UCSD-AML1 (cell line): ENCODE measurements at regions not wholly inside any gene's neighbourhood (a gene's known extent, or its start where the extent isn't known, plus 50 kb on each side); places are given as distances from the start of the nearest gene placed in this dataset.
"Not testable (repeated sequence)": the region's sequence is repeated elsewhere in the genome, so short reads cannot be mapped to it uniquely, and the experiment has no call there.

ENCODE experiments used
- DNase-seq: peaks from one replicate; lab custom pipeline; 2025; ENCODE audit not compliant: unreplicated experiment; lab: John Stamatoyannopoulos, UW

- DNase-seq, result no peak
These were observed 63.4 kb upstream of the NAMPT start for GRCh38 chr7:106348231-106348630.

GRCh38 chr7:106347229-106347833 lies 62.5 kb upstream of the NAMPT start:
- no peak for DNase-seq

- DNase-seq, result no peak
These were observed 62.0 kb upstream of the NAMPT start for GRCh38 chr7:106346678-106347217.

- no peak for DNase-seq
These were observed 61.4 kb upstream of the NAMPT start for GRCh38 chr7:106346167-106346677.

- DNase-seq, result no peak
These were observed 60.8 kb upstream of the NAMPT start for GRCh38 chr7:106345421-106346166.

- no peak for DNase-seq
These were observed 60.1 kb upstream of the NAMPT start for GRCh38 chr7:106344861-106345260.

- no peak for DNase-seq
These were observed 59.4 kb upstream of the NAMPT start for GRCh38 chr7:106344211-106344610.

- DNase-seq, result not testable (repeated sequence)
These were observed 57.3 kb upstream of the NAMPT start for GRCh38 chr7:106342049-106342448.

GRCh38 chr7:106340247-106340596 lies 55.4 kb upstream of the NAMPT start:
- not testable (repeated sequence) for DNase-seq

GRCh38 chr7:106339513-106340246 lies 54.9 kb upstream of the NAMPT start:
- no peak for DNase-seq

GRCh38 chr7:106337754-106338153 lies 53.0 kb upstream of the NAMPT start:
- no peak for DNase-seq

GRCh38 chr7:106335814-106336213 lies 51.0 kb upstream of the NAMPT start:
- no peak for DNase-seq
